ENCODE measurements at regions not wholly inside any gene's neighbourhood (a gene's known extent, or its start where the extent isn't known, plus 50 kb on each side); places are given as distances from the start of the nearest gene placed in this dataset.

DNA sequence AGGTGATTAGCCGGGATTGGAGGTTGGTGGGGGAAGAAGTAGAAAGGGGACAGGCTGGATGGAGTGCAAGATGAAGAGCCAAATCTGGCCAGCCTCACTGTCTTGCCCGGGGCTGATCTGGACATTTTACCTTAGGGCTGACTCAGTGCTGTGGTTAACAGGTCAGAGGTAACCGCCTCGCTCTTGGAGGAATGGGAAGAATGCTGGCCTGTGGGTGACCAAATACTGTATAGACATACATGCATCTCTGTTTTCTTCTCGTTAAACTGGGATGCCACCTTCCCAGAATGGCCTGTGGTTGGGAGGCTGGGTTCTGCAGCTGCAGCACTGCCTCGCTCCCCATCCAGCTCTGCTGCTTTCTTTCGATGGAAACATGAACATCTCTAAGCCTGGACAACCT lies 120.0 kb downstream of the SEC23IP start:
- TF ChIP-seq CTCF (conservative IDR thresholded peaks at IDR 0.05; ENCODE audit: low read depth, low read length) (no peak), EZH2 (IDR thresholded peaks at IDR 0.05; ENCODE audit: borderline replicate concordance, low read depth, low read length, poor library complexity, severe bottlenecking) (no peak)
